Astrocyte (in vitro differentiated cells and primary cell): ENCODE measurements at regions not wholly inside any gene's neighbourhood (a gene's known extent, or its start where the extent isn't known, plus 50 kb on each side); places are given as distances from the start of the nearest gene placed in this dataset.
"Not testable (repeated sequence)": the region's sequence is repeated elsewhere in the genome, so short reads cannot be mapped to it uniquely, and the experiment has no call there.

Source experiments
- DNase-seq: peaks from one replicate; pipeline ENCODE4 v3.0.0-alpha.2; 2010; ENCODE audit warnings: low read depth
- FAIRE-seq: peaks from 2 replicates; lab custom pipeline; 2011; peaks lifted over from hg19 to GRCh38; lab: Jason Lieb, UNC
- H2AFZ ChIP-seq: 2 replicates; pipeline ENCODE4 v1.6.0; 2012; ENCODE audit warnings: low read depth, low read length, inconsistent platforms
- H3K27ac ChIP-seq: 2 replicates; pipeline ENCODE4 v1.5.1; 2011; ENCODE audit warnings: low read depth, low read length, inconsistent platforms
- H3K27me3 ChIP-seq: 2 replicates; pipeline ENCODE4 v1.6.0; 2011; ENCODE audit warnings: low read length, inconsistent platforms; ENCODE audit not compliant: insufficient read depth
- H3K36me3 ChIP-seq: 2 replicates; pipeline ENCODE4 v1.5.1; 2011; ENCODE audit warnings: low read length, inconsistent platforms; ENCODE audit not compliant: insufficient read depth
- H3K4me1 ChIP-seq: 2 replicates; pipeline ENCODE4 v1.5.1; 2011; ENCODE audit warnings: low read length, inconsistent platforms; ENCODE audit not compliant: insufficient read depth
- H3K4me2 ChIP-seq: 2 replicates; pipeline ENCODE4 v1.6.0; 2012; ENCODE audit warnings: low read length, inconsistent platforms
- H3K4me3 ChIP-seq: 2 replicates; pipeline ENCODE4 v1.5.1; 2011; ENCODE audit warnings: low read depth, mild to moderate bottlenecking, low read length, inconsistent platforms; ENCODE audit not compliant: insufficient read depth
- H3K79me2 ChIP-seq: 2 replicates; pipeline ENCODE4 v1.6.0; 2012; ENCODE audit warnings: mild to moderate bottlenecking, low read length, inconsistent platforms; ENCODE audit not compliant: insufficient read depth
- H3K9ac ChIP-seq: 2 replicates; pipeline ENCODE4 v1.6.0; 2012; ENCODE audit warnings: mild to moderate bottlenecking, low read length, inconsistent platforms
- H3K9me3 ChIP-seq: 2 replicates; pipeline ENCODE4 v1.5.1; 2012; ENCODE audit warnings: low read depth, mild to moderate bottlenecking, low read length, inconsistent platforms; ENCODE audit not compliant: insufficient read depth
- H4K20me1 ChIP-seq: 2 replicates; pipeline ENCODE4 v1.6.0; 2012; ENCODE audit warnings: low read length, inconsistent platforms; ENCODE audit not compliant: insufficient read depth
- H3K27ac Mint-ChIP-seq: one replicate; pipeline ENCODE4 v1.8.0; 2021; ENCODE audit warnings: mild to moderate bottlenecking, mixed read lengths; ENCODE audit not compliant: unreplicated experiment
- H3K27me3 Mint-ChIP-seq: one replicate; pipeline ENCODE4 v1.8.0; 2021; ENCODE audit warnings: low read depth, mixed read lengths; ENCODE audit not compliant: unreplicated experiment
- H3K36me3 Mint-ChIP-seq: one replicate; pipeline ENCODE4 v1.8.0; 2021; ENCODE audit warnings: low read depth, mixed read lengths; ENCODE audit not compliant: unreplicated experiment
- H3K4me1 Mint-ChIP-seq: one replicate; pipeline ENCODE4 v1.8.0; 2021; ENCODE audit warnings: low read depth, mixed read lengths; ENCODE audit not compliant: unreplicated experiment
- H3K4me3 Mint-ChIP-seq: one replicate; pipeline ENCODE4 v1.8.0; 2021; ENCODE audit warnings: mild to moderate bottlenecking, moderate library complexity, mixed read lengths; ENCODE audit not compliant: unreplicated experiment
- H3K9me3 Mint-ChIP-seq: one replicate; pipeline ENCODE4 v1.8.0; 2021; ENCODE audit warnings: mild to moderate bottlenecking, mixed read lengths; ENCODE audit not compliant: unreplicated experiment
- CTCF ChIP-seq: IDR thresholded peaks from 2 replicates; pipeline ENCODE4 v1.5.1; 2011; ENCODE audit warnings: low read depth, mild to moderate bottlenecking, inconsistent platforms, low read length, moderate library complexity; ENCODE audit not compliant: insufficient read depth
- EZH2 ChIP-seq: IDR thresholded peaks from 2 replicates; pipeline ENCODE4 v1.6.1; 2012; ENCODE audit warnings: mild to moderate bottlenecking, low read length, inconsistent platforms; ENCODE audit not compliant: insufficient read depth

- no peak for FAIRE-seq
- H3K27me3 Mint-ChIP-seq: no peaks in the 10 kb centered on the region
- H3K4me3 ChIP-seq: no peak overlapping the region
- H3K27ac Mint-ChIP-seq: no peak overlapping the region
- H3K4me2 ChIP-seq: no peak overlapping the region
- TF ChIP-seq EZH2: no peak
- no peak for TF ChIP-seq CTCF
- no peaks in the 10 kb centered on the region for H3K36me3 Mint-ChIP-seq
- H3K9me3 Mint-ChIP-seq: peaks cover 4% of the 10 kb centered on the region
- H3K36me3 ChIP-seq: no peaks in the 10 kb centered on the region
- no peaks in the 10 kb centered on the region for H3K27me3 ChIP-seq
- no peak overlapping the region for H2AFZ ChIP-seq
- no peak overlapping the region for H3K27ac ChIP-seq
- no peaks in the 10 kb centered on the region for H3K9me3 ChIP-seq
- H3K4me1 Mint-ChIP-seq: peaks cover under 1% of the 10 kb centered on the region
- no peak overlapping the region for H3K9ac ChIP-seq
- no peak overlapping the region for H3K4me3 Mint-ChIP-seq
- no peak for DNase-seq
- H3K79me2 ChIP-seq: no peaks in the 10 kb centered on the region
- H4K20me1 ChIP-seq: no peaks in the 10 kb centered on the region
- H3K4me1 ChIP-seq: peaks cover under 1% of the 10 kb centered on the region
These were observed 945.8 kb upstream of the ADGRB3 start for GRCh38 chr6:67689329-67689728.

GRCh38 chr6:67687396-67687795 lies 947.7 kb upstream of the ADGRB3 start:
- Mint-ChIP-seq H3K4me1 (peaks cover 10% of the 10 kb centered on the region), H3K4me3 (no peak overlapping the region), H3K36me3 (no peaks in the 10 kb centered on the region), H3K27me3 (no peaks in the 10 kb centered on the region), H3K9me3 (peaks cover 4% of the 10 kb centered on the region), H3K27ac (no peak overlapping the region)
- H3K4me2 ChIP-seq: no peak overlapping the region
- no peaks in the 10 kb centered on the region for H4K20me1 ChIP-seq
- no peaks in the 10 kb centered on the region for H3K79me2 ChIP-seq
- H3K27me3 ChIP-seq: no peaks in the 10 kb centered on the region
- FAIRE-seq (no peak), DNase-seq (peak; percentile 17)
- H3K4me1 ChIP-seq: peaks cover 7% of the 10 kb centered on the region
- H2AFZ ChIP-seq: no peak overlapping the region
- H3K27ac ChIP-seq: no peak overlapping the region
- H3K9me3 ChIP-seq: no peaks in the 10 kb centered on the region
- no peak overlapping the region for H3K9ac ChIP-seq
- no peak overlapping the region for H3K4me3 ChIP-seq
- TF ChIP-seq CTCF: no peak
- no peak for TF ChIP-seq EZH2
- no peaks in the 10 kb centered on the region for H3K36me3 ChIP-seq

- H4K20me1 ChIP-seq, H3K27ac Mint-ChIP-seq: not testable (repeated sequence)
- peaks cover 10% of the 10 kb centered on the region for H3K4me1 Mint-ChIP-seq
These were observed 948.9 kb upstream of the ADGRB3 start for GRCh38 chr6:67686225-67686624.

More at GRCh38 chr6:67686225-67686624, 948.9 kb upstream of the ADGRB3 start:
- not testable (repeated sequence) for H3K4me1 ChIP-seq, H3K4me2 ChIP-seq, DNase-seq, FAIRE-seq, H3K9me3 Mint-ChIP-seq, H3K27ac ChIP-seq, H3K9ac ChIP-seq, H3K79me2 ChIP-seq, H3K36me3 ChIP-seq, H3K27me3 Mint-ChIP-seq, H3K36me3 Mint-ChIP-seq, H3K4me3 Mint-ChIP-seq, H2AFZ ChIP-seq, H3K4me3 ChIP-seq, H3K9me3 ChIP-seq, H3K27me3 ChIP-seq
